ENCODE measurements at regions not wholly inside any gene's neighbourhood (a gene's known extent, or its start where the extent isn't known, plus 50 kb on each side); places are given as distances from the start of the nearest gene placed in this dataset.

DNA sequence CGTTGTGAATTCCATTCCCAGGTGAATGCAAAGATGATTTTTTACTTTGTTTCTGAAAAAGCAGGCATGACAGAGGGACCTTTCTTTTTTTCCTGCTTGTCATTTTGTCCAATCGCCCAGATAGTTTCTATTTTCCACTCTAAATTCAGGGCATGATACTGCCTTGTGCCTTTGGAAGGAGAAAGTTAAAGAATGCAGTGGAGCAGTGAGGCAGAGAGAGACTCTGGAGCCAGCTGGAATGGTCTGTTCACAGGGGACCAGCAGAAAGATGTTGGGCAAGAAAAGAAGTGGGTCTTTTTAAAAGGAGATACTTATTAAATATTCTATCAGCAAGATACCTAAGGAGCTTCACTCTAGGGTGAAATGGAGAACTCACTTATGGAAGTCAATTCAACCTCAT lies 532.3 kb downstream of the BRINP1 start:
- H3K4me1 ChIP-seq (ENCODE audit: control insufficient read depth, extremely low read depth, insufficient read depth, low read length), result no peaks in the 10 kb centered on the region
- H3K4me3 ChIP-seq (replicated peaks in 1 of 4; ENCODE audit: control extremely low read depth in 1 of 4, insufficient read depth in 1 of 4, low read depth in 3 of 4, low read length in 4 of 4), result no peak overlapping the region
- no peaks in the 10 kb centered on the region for H3K27me3 ChIP-seq (ENCODE audit: control insufficient read depth, insufficient read depth, low read length)
- H3K27ac ChIP-seq (ENCODE audit: insufficient read depth, low read length), result no peak overlapping the region
- no peak overlapping the region for H3K4me2 ChIP-seq (ENCODE audit: extremely low read depth, insufficient read depth, low read length)
- no peaks in the 10 kb centered on the region for H3K36me3 ChIP-seq (ENCODE audit: control insufficient read depth, insufficient read depth, low read length)
- H2AFZ ChIP-seq (ENCODE audit: low read length), result no peak overlapping the region
- H3K9me3 ChIP-seq (ENCODE audit: control insufficient read depth, insufficient read depth, low read depth, low read length), result no peaks in the 10 kb centered on the region
- no peak for TF ChIP-seq CTCF (conservative IDR thresholded peaks at IDR 0.05 in 1 of 2, IDR thresholded peaks at IDR 0.05 in 1 of 2; ENCODE audit: low read depth in 1 of 2, low read length in 2 of 2)
- no peak for TF ChIP-seq EZH2 (IDR thresholded peaks at IDR 0.05; ENCODE audit: low read length, missing control alignments)
- H3K79me2 ChIP-seq (ENCODE audit: control insufficient read depth, insufficient read depth, low read length), result no peaks in the 10 kb centered on the region
- DNase-seq (ENCODE audit: low read depth in 2 of 2), result no peak
- no peak overlapping the region for H3K9ac ChIP-seq (ENCODE audit: insufficient read depth, low read length)
- no peaks in the 10 kb centered on the region for H4K20me1 ChIP-seq (ENCODE audit: control insufficient read depth, extremely low read depth, insufficient read depth, low read length)

DNA sequence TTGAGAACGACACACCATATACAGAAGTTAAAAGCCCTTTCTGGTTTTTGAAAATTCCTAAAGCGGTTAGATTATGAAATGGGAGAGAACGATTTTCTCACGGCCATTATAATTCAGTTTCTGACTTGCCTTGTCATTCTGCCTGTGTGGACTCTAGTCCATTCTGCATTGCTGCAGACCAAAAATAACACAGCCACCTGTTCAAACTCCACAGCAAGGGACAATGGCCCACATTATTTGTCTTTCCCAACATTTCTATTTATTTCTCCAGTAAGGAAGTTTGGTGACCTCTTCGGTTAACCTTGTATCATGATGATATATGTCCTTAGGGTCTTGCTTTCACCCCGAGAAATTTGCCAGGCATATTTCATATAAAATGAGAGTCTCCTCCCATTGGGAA lies 497.7 kb downstream of the BRINP1 start:
- Histone ChIP-seq H3K79me2 (ENCODE audit: control insufficient read depth, insufficient read depth, low read length) (no peaks in the 10 kb centered on the region), H2AFZ (ENCODE audit: low read length) (no peak overlapping the region), H3K4me1 (ENCODE audit: control insufficient read depth, extremely low read depth, insufficient read depth, low read length) (no peaks in the 10 kb centered on the region), H3K27ac (ENCODE audit: insufficient read depth, low read length) (no peak overlapping the region), H3K36me3 (ENCODE audit: control insufficient read depth, insufficient read depth, low read length) (no peaks in the 10 kb centered on the region), H3K9ac (ENCODE audit: insufficient read depth, low read length) (no peak overlapping the region), H3K9me3 (ENCODE audit: control insufficient read depth, insufficient read depth, low read depth, low read length) (no peaks in the 10 kb centered on the region), H3K27me3 (ENCODE audit: control insufficient read depth, insufficient read depth, low read length) (no peaks in the 10 kb centered on the region), H3K4me2 (ENCODE audit: extremely low read depth, insufficient read depth, low read length) (no peak overlapping the region), H3K4me3 (replicated peaks in 1 of 4; ENCODE audit: control extremely low read depth in 1 of 4, insufficient read depth in 1 of 4, low read depth in 3 of 4, low read length in 4 of 4) (no peak overlapping the region), H4K20me1 (ENCODE audit: control insufficient read depth, extremely low read depth, insufficient read depth, low read length) (no peaks in the 10 kb centered on the region)
- no peak for TF ChIP-seq EZH2 (IDR thresholded peaks at IDR 0.05; ENCODE audit: low read length, missing control alignments)
- no peak for TF ChIP-seq CTCF (conservative IDR thresholded peaks at IDR 0.05 in 1 of 2, IDR thresholded peaks at IDR 0.05 in 1 of 2; ENCODE audit: low read depth in 1 of 2, low read length in 2 of 2)
- DNase-seq (ENCODE audit: low read depth in 2 of 2), result no peak

DNA sequence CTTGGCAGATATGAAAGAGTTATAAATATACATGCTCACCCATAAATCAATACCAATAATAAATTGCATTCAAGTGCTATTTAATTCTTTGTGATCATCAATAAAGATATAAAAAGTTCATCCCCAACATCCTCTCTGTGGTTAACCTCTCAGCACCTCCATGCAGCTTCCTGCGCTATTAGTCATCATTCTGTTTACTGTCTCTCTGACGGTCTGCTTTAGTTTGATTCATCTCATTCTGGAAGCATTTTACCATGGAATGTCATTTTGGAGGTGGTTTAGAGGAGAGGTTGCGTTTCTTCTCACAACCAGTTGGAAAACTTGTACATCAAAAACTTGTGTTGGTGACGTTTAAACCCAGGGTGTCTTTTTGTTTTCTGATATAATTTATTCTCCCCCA lies 486.6 kb downstream of the BRINP1 start:
- H3K9me3 ChIP-seq (ENCODE audit: control insufficient read depth, insufficient read depth, low read depth, low read length), result no peaks in the 10 kb centered on the region
- no peaks in the 10 kb centered on the region for H3K4me1 ChIP-seq (ENCODE audit: control insufficient read depth, extremely low read depth, insufficient read depth, low read length)
- H3K27me3 ChIP-seq (ENCODE audit: control insufficient read depth, insufficient read depth, low read length), result no peaks in the 10 kb centered on the region
- no peak overlapping the region for H3K9ac ChIP-seq (ENCODE audit: insufficient read depth, low read length)
- H3K79me2 ChIP-seq (ENCODE audit: control insufficient read depth, insufficient read depth, low read length), result no peaks in the 10 kb centered on the region
- H3K4me3 ChIP-seq (replicated peaks in 1 of 4; ENCODE audit: control extremely low read depth in 1 of 4, insufficient read depth in 1 of 4, low read depth in 3 of 4, low read length in 4 of 4), result no peak overlapping the region
- H3K36me3 ChIP-seq (ENCODE audit: control insufficient read depth, insufficient read depth, low read length), result no peaks in the 10 kb centered on the region
- H2AFZ ChIP-seq (ENCODE audit: low read length), result no peak overlapping the region
- no peaks in the 10 kb centered on the region for H4K20me1 ChIP-seq (ENCODE audit: control insufficient read depth, extremely low read depth, insufficient read depth, low read length)
- H3K27ac ChIP-seq (ENCODE audit: insufficient read depth, low read length), result no peak overlapping the region
- no peak for TF ChIP-seq EZH2 (IDR thresholded peaks at IDR 0.05; ENCODE audit: low read length, missing control alignments)
- TF ChIP-seq CTCF (conservative IDR thresholded peaks at IDR 0.05 in 1 of 2, IDR thresholded peaks at IDR 0.05 in 1 of 2; ENCODE audit: low read depth in 1 of 2, low read length in 2 of 2), result no peak
- DNase-seq (ENCODE audit: low read depth in 2 of 2), result peak in 1 of 2 donors; percentile 86
- no peak overlapping the region for H3K4me2 ChIP-seq (ENCODE audit: extremely low read depth, insufficient read depth, low read length)
